GM18867 (cell line): ENCODE measurements at regions not wholly inside any gene's neighbourhood (a gene's known extent, or its start where the extent isn't known, plus 50 kb on each side); places are given as distances from the start of the nearest gene placed in this dataset.
"Not testable (repeated sequence)": the region's sequence is repeated elsewhere in the genome, so short reads cannot be mapped to it uniquely, and the experiment has no call there.

Experiments
- ATAC-seq: cut with Tn5 transposase; IDR thresholded peaks from one replicate; pipeline ENCODE4 v1.9.1; 2021; ENCODE audit warnings: mild to moderate bottlenecking, moderate library complexity; ENCODE audit not compliant: unreplicated experiment

GRCh38 chr4:110424144-110424543 lies 51.8 kb upstream of the ENPEP start:
- no peak for ATAC-seq

- ATAC-seq, result no peak
Observed at GRCh38 chr4:110418641-110419040, 57.3 kb upstream of the ENPEP start.

GRCh38 chr4:110417136-110417535 lies 58.8 kb upstream of the ENPEP start:
- ATAC-seq, result no peak

GRCh38 chr4:110415478-110415877 lies 60.5 kb upstream of the ENPEP start:
- ATAC-seq, result no peak

GRCh38 chr4:110415041-110415440 lies 60.9 kb upstream of the ENPEP start:
- ATAC-seq, result no peak

GRCh38 chr4:110414561-110414920 lies 61.4 kb upstream of the ENPEP start:
- no peak for ATAC-seq

- ATAC-seq, result not testable (repeated sequence)
Observed at GRCh38 chr4:110413807-110414560, 62.0 kb upstream of the ENPEP start.

- no peak for ATAC-seq
Observed at GRCh38 chr4:110412354-110413065, 63.4 kb upstream of the ENPEP start.

- ATAC-seq, result no peak
Observed at GRCh38 chr4:110411574-110412011, 64.4 kb upstream of the ENPEP start.

- ATAC-seq, result not testable (repeated sequence)
Observed at GRCh38 chr4:110410853-110411573, 64.9 kb upstream of the ENPEP start.

- ATAC-seq, result no peak
Observed at GRCh38 chr4:110400086-110400485, 75.9 kb upstream of the ENPEP start.

- ATAC-seq, result not testable (repeated sequence)
Observed at GRCh38 chr4:110399046-110399445, 76.9 kb upstream of the ENPEP start.

GRCh38 chr4:110396963-110397362 lies 79.0 kb upstream of the ENPEP start:
- no peak for ATAC-seq

- no peak for ATAC-seq
Observed at GRCh38 chr4:110395421-110395820, 80.5 kb upstream of the ENPEP start.

- ATAC-seq, result no peak
Observed at GRCh38 chr4:110394871-110395270, 81.1 kb upstream of the ENPEP start.

GRCh38 chr4:110381784-110382183 lies 94.2 kb upstream of the ENPEP start:
- no peak for ATAC-seq

- ATAC-seq, result no peak
Observed at GRCh38 chr4:110372485-110372884, 103.5 kb upstream of the ENPEP start.

GRCh38 chr4:110371016-110371770 lies 104.8 kb upstream of the ENPEP start:
- ATAC-seq, result no peak

- ATAC-seq, result no peak
Observed at GRCh38 chr4:110368409-110368808, 107.5 kb upstream of the ENPEP start.

- ATAC-seq, result no peak
Observed at GRCh38 chr4:110367156-110367555, 108.8 kb upstream of the ENPEP start.

GRCh38 chr4:110365761-110366160 lies 110.2 kb upstream of the ENPEP start:
- ATAC-seq, result no peak
